GM23338 (cell line): ENCODE measurements at regions not wholly inside any gene's neighbourhood (a gene's known extent, or its start where the extent isn't known, plus 50 kb on each side); places are given as distances from the start of the nearest gene placed in this dataset.

Experiments used
- ATAC-seq: fragments of 200-7000 bp; cut with Tn5 transposase; 3 replicates; pipeline ENCODE4 v1.9.1; 2020
- DNase-seq: peaks from one replicate; pipeline ENCODE4 v3.0.0-alpha.2; 2015; ENCODE audit warnings: low spot score
- H2AFZ ChIP-seq: fragments of 200-600 bp; sonication (generic); 2 replicates; pipeline ENCODE4 v1.8.0; 2016; ENCODE audit warnings: antibody characterized with exemption, mild to moderate bottlenecking, moderate library complexity
- H3F3A ChIP-seq: fragments of 200-600 bp; sonication (generic); replicated peaks from 2 replicates; pipeline ENCODE4 v1.8.0; 2017; ENCODE audit warnings: antibody characterized with exemption, mixed run types, low read depth
- H3K27ac ChIP-seq: fragments of 200-600 bp; sonication (generic); 2 replicates; pipeline ENCODE4 v1.6.1; 2016; ENCODE audit warnings: low read depth
- H3K27me3 ChIP-seq: fragments of 200-600 bp; sonication (generic); 2 replicates; pipeline ENCODE4 v1.8.0; 2016; ENCODE audit warnings: mild to moderate bottlenecking, mixed run types, moderate library complexity; ENCODE audit not compliant: insufficient read depth
- H3K36me3 ChIP-seq: fragments of 200-600 bp; sonication (generic); 2 replicates; pipeline ENCODE4 v1.8.0; 2016; ENCODE audit warnings: mild to moderate bottlenecking; ENCODE audit not compliant: insufficient read depth
- H3K4me1 ChIP-seq: fragments of 200-600 bp; sonication (generic); 2 replicates; pipeline ENCODE4 v1.8.0; 2016; ENCODE audit warnings: mild to moderate bottlenecking, moderate library complexity; ENCODE audit not compliant: insufficient read depth
- H3K4me2 ChIP-seq: fragments of 200-600 bp; sonication (generic); 2 replicates; pipeline ENCODE4 v1.7.1; 2017; ENCODE audit warnings: mixed run types
- H3K4me3 ChIP-seq: fragments of 200-600 bp; sonication (generic); 2 replicates; pipeline ENCODE4 v1.6.1; 2016; ENCODE audit warnings: mixed run types
- H3K79me2 ChIP-seq: fragments of 200-600 bp; sonication (generic); replicated peaks from 2 replicates; pipeline ENCODE4 v1.8.0; 2017; ENCODE audit warnings: mild to moderate bottlenecking; ENCODE audit not compliant: insufficient read depth
- H3K9me2 ChIP-seq: fragments of 200-600 bp; sonication (generic); 2 replicates; pipeline ENCODE4 v1.8.0; 2017; ENCODE audit not compliant: insufficient read depth
- H4K20me1 ChIP-seq: fragments of 200-600 bp; sonication (generic); replicated peaks from 2 replicates; pipeline ENCODE4 v1.8.0; 2017; ENCODE audit warnings: mild to moderate bottlenecking; ENCODE audit not compliant: insufficient read depth
- H3K27ac Mint-ChIP-seq: 2 replicates; pipeline ENCODE4 v1.8.0; 2020; ENCODE audit warnings: inconsistent platforms, mild to moderate bottlenecking, moderate library complexity, mixed read lengths
- H3K27me3 Mint-ChIP-seq: 3 replicates; pipeline ENCODE4 v1.8.0; 2022; ENCODE audit warnings: low read depth, mild to moderate bottlenecking, moderate library complexity, mixed read lengths, inconsistent platforms; ENCODE audit not compliant: insufficient read depth, poor library complexity
- H3K36me3 Mint-ChIP-seq: 3 replicates; pipeline ENCODE4 v1.8.0; 2021; ENCODE audit warnings: low read depth, mild to moderate bottlenecking, inconsistent platforms, moderate library complexity, mixed read lengths
- H3K4me1 Mint-ChIP-seq: 3 replicates; pipeline ENCODE4 v1.8.0; 2020; ENCODE audit warnings: mild to moderate bottlenecking, inconsistent platforms, mixed read lengths
- H3K4me3 Mint-ChIP-seq: 3 replicates; pipeline ENCODE4 v1.8.0; 2021; ENCODE audit warnings: moderate library complexity, mild to moderate bottlenecking, inconsistent platforms, mixed read lengths
- H3K9me3 Mint-ChIP-seq: 3 replicates; pipeline ENCODE4 v1.8.0; 2020; ENCODE audit warnings: moderate library complexity, mild to moderate bottlenecking, inconsistent platforms, mixed read lengths
- ETS1 ChIP-seq: IDR thresholded peaks from 2 replicates; pipeline ENCODE4 v1.6.1; 2016; ENCODE audit warnings: antibody characterized with exemption
- JUNB ChIP-seq: IDR thresholded peaks from one replicate; pipeline ENCODE4 v1.6.1; 2016; ENCODE audit warnings: antibody characterized with exemption; ENCODE audit not compliant: unreplicated experiment
- POLR2AphosphoS5 ChIP-seq: IDR thresholded peaks from 2 replicates; pipeline ENCODE4 v1.6.1; 2016; ENCODE audit warnings: antibody characterized with exemption, low read depth
- REST ChIP-seq: IDR thresholded peaks from one replicate; pipeline ENCODE4 v1.6.1; 2018; ENCODE audit warnings: antibody characterized with exemption; ENCODE audit not compliant: unreplicated experiment
- STAT1 ChIP-seq: IDR thresholded peaks from one replicate; pipeline ENCODE4 v1.6.1; 2016; ENCODE audit warnings: antibody characterized with exemption; ENCODE audit not compliant: unreplicated experiment
- ZNF114 ChIP-seq: fragments of 250-450 bp; sonication (Bioruptor Pico); IDR thresholded peaks from 2 replicates; pipeline ENCODE4 v1.5.0; 2020; ENCODE audit warnings: mild to moderate bottlenecking, moderate library complexity
- ZNF331 ChIP-seq: fragments of 250-450 bp; sonication (Bioruptor Pico); IDR thresholded peaks from 2 replicates; pipeline ENCODE4 v1.5.0; 2020; ENCODE audit warnings: low read depth, mild to moderate bottlenecking, moderate library complexity
- TF ChIP-seq, protein P1 (sequence below): fragments of 250-450 bp; sonication (Bioruptor Pico); IDR thresholded peaks from 2 replicates; pipeline ENCODE4 v1.5.0; 2020; ENCODE audit warnings: mild to moderate bottlenecking, moderate library complexity

GRCh38 chr18:14029512-14029911 lies 102.7 kb downstream of the ZNF519 start (continued):
- TF ChIP-seq, protein P1, sequence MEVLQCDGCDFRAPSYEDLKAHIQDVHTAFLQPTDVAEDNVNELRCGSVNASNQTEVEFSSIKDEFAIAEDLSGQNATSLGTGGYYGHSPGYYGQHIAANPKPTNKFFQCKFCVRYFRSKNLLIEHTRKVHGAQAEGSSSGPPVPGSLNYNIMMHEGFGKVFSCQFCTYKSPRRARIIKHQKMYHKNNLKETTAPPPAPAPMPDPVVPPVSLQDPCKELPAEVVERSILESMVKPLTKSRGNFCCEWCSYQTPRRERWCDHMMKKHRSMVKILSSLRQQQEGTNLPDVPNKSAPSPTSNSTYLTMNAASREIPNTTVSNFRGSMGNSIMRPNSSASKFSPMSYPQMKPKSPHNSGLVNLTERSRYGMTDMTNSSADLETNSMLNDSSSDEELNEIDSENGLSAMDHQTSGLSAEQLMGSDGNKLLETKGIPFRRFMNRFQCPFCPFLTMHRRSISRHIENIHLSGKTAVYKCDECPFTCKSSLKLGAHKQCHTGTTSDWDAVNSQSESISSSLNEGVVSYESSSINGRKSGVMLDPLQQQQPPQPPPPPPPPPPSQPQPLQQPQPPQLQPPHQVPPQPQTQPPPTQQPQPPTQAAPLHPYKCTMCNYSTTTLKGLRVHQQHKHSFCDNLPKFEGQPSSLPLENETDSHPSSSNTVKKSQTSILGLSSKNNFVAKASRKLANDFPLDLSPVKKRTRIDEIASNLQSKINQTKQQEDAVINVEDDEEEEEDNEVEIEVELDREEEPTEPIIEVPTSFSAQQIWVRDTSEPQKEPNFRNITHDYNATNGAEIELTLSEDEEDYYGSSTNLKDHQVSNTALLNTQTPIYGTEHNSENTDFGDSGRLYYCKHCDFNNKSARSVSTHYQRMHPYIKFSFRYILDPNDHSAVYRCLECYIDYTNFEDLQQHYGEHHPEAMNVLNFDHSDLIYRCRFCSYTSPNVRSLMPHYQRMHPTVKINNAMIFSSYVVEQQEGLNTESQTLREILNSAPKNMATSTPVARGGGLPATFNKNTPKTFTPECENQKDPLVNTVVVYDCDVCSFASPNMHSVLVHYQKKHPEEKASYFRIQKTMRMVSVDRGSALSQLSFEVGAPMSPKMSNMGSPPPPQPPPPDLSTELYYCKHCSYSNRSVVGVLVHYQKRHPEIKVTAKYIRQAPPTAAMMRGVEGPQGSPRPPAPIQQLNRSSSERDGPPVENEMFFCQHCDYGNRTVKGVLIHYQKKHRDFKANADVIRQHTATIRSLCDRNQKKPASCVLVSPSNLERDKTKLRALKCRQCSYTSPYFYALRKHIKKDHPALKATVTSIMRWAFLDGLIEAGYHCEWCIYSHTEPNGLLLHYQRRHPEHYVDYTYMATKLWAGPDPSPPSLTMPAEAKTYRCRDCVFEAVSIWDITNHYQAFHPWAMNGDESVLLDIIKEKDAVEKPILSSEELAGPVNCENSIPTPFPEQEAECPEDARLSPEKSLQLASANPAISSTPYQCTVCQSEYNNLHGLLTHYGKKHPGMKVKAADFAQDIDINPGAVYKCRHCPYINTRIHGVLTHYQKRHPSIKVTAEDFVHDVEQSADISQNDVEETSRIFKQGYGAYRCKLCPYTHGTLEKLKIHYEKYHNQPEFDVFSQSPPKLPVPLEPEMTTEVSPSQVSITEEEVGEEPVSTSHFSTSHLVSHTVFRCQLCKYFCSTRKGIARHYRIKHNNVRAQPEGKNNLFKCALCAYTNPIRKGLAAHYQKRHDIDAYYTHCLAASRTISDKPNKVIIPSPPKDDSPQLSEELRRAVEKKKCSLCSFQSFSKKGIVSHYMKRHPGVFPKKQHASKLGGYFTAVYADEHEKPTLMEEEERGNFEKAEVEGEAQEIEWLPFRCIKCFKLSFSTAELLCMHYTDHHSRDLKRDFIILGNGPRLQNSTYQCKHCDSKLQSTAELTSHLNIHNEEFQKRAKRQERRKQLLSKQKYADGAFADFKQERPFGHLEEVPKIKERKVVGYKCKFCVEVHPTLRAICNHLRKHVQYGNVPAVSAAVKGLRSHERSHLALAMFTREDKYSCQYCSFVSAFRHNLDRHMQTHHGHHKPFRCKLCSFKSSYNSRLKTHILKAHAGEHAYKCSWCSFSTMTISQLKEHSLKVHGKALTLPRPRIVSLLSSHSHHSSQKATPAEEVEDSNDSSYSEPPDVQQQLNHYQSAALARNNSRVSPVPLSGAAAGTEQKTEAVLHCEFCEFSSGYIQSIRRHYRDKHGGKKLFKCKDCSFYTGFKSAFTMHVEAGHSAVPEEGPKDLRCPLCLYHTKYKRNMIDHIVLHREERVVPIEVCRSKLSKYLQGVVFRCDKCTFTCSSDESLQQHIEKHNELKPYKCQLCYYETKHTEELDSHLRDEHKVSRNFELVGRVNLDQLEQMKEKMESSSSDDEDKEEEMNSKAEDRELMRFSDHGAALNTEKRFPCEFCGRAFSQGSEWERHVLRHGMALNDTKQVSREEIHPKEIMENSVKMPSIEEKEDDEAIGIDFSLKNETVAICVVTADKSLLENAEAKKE (CRISPR knock-in tag): no peak
- TF ChIP-seq JUNB (no peak), ZNF331 (CRISPR knock-in tag) (no peak), ZNF114 (CRISPR knock-in tag) (no peak)

DNA sequence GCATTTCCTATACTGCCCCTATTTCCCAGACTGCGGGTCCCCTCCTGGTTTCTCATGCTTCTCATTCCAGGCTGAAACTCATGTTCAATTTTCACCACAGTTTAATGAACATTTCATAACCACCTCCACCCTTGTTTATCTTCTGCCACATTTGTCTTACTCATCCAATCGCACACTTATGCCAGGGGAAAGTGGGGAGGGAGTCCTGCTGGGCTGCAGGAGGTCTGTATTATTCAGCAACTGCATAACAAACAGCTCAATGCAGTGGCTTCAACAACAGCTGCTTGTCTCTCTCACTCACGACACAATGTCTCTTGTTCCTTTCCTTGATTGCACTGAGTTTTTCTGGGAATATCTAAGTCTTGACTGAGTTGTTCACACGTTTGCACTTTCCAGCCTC lies 106.0 kb downstream of the ZNF519 start:
- H3K27ac ChIP-seq: no peak overlapping the region
- H3K4me3 ChIP-seq: peak overlapping the region; percentile 19
- H4K20me1 ChIP-seq: no peaks in the 10 kb centered on the region
- Mint-ChIP-seq H3K27ac (no peak overlapping the region), H3K4me1 (peaks cover 37% of the 10 kb centered on the region), H3K27me3 (peaks cover 6% of the 10 kb centered on the region), H3K9me3 (peaks cover 9% of the 10 kb centered on the region), H3K4me3 (peak overlapping the region; percentile 1; the same call in 1 of the 3 replicates), H3K36me3 (peaks cover 6% of the 10 kb centered on the region; the same call in 2 of the 3 replicates)
- H3K79me2 ChIP-seq: no peaks in the 10 kb centered on the region
- H3K36me3 ChIP-seq: no peaks in the 10 kb centered on the region
- H2AFZ ChIP-seq: no peak overlapping the region
- peak overlapping the region; percentile 56 for H3K4me2 ChIP-seq
- peaks cover 20% of the 10 kb centered on the region for H3K4me1 ChIP-seq
- H3K27me3 ChIP-seq: no peaks in the 10 kb centered on the region
- ATAC-seq (peak; percentile 54), DNase-seq (peak; percentile 17)
- H3K9me2 ChIP-seq: peaks cover 7% of the 10 kb centered on the region; the same call in 1 of the 2 replicates
- H3F3A ChIP-seq: no peaks in the 10 kb centered on the region
- TF ChIP-seq POLR2AphosphoS5 (no peak), ETS1 (no peak), ZNF114 (CRISPR knock-in tag) (no peak), REST (no peak), STAT1 (no peak)
